ENCODE measurements at regions not wholly inside any gene's neighbourhood (a gene's known extent, or its start where the extent isn't known, plus 50 kb on each side); places are given as distances from the start of the nearest gene placed in this dataset.

DNA sequence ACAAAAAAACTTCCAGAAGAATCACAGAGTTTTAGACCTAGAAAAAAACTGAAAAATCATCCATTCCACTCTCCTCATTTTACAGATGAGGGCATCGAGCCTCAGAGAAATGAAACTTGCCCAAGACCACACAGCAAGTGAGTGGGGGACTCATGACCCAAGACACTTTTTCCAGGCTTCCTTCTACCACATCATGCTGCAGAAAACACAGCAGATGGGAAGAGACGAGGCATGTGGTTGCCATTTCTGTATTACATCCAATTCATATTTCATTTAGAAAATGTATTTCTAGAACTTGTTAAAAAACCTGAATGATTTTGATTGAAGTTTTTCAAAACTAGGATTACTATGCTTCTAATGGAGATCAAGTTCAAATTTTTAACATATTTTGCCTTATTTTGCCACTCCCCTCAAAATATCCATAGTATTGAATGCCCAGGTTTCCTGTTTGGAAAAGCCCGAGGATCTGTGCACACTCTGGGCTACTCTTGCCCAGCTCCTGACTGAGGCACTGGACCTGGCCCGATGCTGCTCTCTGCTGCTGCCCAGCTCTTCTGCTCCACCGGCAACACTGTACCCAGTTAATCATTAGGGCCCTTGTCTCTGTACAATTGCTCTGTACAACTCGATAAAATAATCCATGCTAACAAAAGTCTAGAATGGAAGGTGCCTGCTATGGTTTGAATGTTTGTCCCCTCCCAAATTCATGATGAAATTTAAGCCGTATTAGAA is 157.4 kb downstream of the EFNB2 start:
- no peaks in the 10 kb centered on the region for H3K9me3 ChIP-seq (ENCODE audit: low read length)
- POLR2A ChIA-PET (ENCODE audit: unreplicated experiment), result no interaction called here
- H3K4me1 ChIP-seq (ENCODE audit: insufficient read depth, low read length), result peaks cover 29% of the 10 kb centered on the region
- no TSS peak for BruUV-seq (replicated peaks)
- no peaks in the 10 kb centered on the region for H3K36me3 ChIP-seq (ENCODE audit: low read depth, low read length)
- H3K27ac ChIP-seq (ENCODE audit: low read length), result peak overlapping the region; percentile 38; the same call in 1 of the 2 replicates
- CTCF ChIA-PET, result no interaction called here
- no peak for DNase-seq
- TF ChIP-seq EZH2phosphoT487 (IDR thresholded peaks at IDR 0.05; ENCODE audit: borderline replicate concordance, low read length) (no peak), EZH2 (IDR thresholded peaks at IDR 0.05; ENCODE audit: low read length, unreplicated experiment) (no peak)
- TF ChIP-seq, protein P1, sequence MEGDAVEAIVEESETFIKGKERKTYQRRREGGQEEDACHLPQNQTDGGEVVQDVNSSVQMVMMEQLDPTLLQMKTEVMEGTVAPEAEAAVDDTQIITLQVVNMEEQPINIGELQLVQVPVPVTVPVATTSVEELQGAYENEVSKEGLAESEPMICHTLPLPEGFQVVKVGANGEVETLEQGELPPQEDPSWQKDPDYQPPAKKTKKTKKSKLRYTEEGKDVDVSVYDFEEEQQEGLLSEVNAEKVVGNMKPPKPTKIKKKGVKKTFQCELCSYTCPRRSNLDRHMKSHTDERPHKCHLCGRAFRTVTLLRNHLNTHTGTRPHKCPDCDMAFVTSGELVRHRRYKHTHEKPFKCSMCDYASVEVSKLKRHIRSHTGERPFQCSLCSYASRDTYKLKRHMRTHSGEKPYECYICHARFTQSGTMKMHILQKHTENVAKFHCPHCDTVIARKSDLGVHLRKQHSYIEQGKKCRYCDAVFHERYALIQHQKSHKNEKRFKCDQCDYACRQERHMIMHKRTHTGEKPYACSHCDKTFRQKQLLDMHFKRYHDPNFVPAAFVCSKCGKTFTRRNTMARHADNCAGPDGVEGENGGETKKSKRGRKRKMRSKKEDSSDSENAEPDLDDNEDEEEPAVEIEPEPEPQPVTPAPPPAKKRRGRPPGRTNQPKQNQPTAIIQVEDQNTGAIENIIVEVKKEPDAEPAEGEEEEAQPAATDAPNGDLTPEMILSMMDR (conservative IDR thresholded peaks at IDR 0.05; ENCODE audit: low read depth, low read length), result no peak
- no peak overlapping the region for H2AFZ ChIP-seq (ENCODE audit: low read length)
- H3F3A ChIP-seq (ENCODE audit: low read length, unreplicated experiment), result no peaks in the 10 kb centered on the region
- H3K9ac ChIP-seq (ENCODE audit: low read length), result no peak overlapping the region
- no peaks in the 10 kb centered on the region for H4K20me1 ChIP-seq (ENCODE audit: low read length)
- H3K9me2 ChIP-seq (replicated peaks; ENCODE audit: low read length), result no peaks in the 10 kb centered on the region
- H3K4me2 ChIP-seq (ENCODE audit: low read length), result no peak overlapping the region
- H3K79me2 ChIP-seq (ENCODE audit: low read length), result no peaks in the 10 kb centered on the region
- no peak overlapping the region for H3K4me3 ChIP-seq (ENCODE audit: low read length)
- intact Hi-C loops (cut with micrococcal nuclease), result loop anchor here (5.0 to 10.0 kb wide), 2 partner anchors 154 to 233 kb away; no protein-coding TSS in a partner anchor
- H3K27me3 ChIP-seq (ENCODE audit: low read length), result no peaks in the 10 kb centered on the region
- no peak for ATAC-seq

DNA sequence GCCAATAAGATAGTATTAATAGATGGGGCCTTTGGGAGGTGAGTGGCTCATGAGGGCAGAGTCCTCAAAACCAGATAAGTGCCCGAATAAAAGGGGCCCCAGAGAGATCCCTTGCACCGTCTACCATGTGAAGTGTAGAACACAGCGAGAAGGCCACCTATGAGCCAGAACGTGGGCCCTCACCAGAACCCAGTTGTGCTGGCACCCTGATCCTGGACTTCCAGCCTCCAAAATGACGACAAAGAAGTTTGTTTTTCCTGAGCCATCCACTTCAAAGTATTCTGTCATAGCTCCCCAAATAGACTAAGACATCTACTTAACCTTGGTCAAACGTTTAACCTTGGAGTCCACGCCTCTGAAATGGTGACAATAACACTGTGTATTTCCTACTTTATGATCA is 158.1 kb downstream of the EFNB2 start:
- Histone ChIP-seq H3K27me3 (ENCODE audit: low read length) (no peaks in the 10 kb centered on the region), H3K9me2 (replicated peaks; ENCODE audit: low read length) (no peaks in the 10 kb centered on the region), H3K4me1 (ENCODE audit: insufficient read depth, low read length) (peaks cover 29% of the 10 kb centered on the region), H3K36me3 (ENCODE audit: low read depth, low read length) (no peaks in the 10 kb centered on the region), H4K20me1 (ENCODE audit: low read length) (no peaks in the 10 kb centered on the region), H3F3A (ENCODE audit: low read length, unreplicated experiment) (no peaks in the 10 kb centered on the region), H2AFZ (ENCODE audit: low read length) (no peak overlapping the region), H3K4me3 (ENCODE audit: low read length) (no peak overlapping the region), H3K79me2 (ENCODE audit: low read length) (no peaks in the 10 kb centered on the region), H3K9me3 (ENCODE audit: low read length) (no peaks in the 10 kb centered on the region), H3K4me2 (ENCODE audit: low read length) (no peak overlapping the region), H3K27ac (ENCODE audit: low read length) (no peak overlapping the region), H3K9ac (ENCODE audit: low read length) (no peak overlapping the region)
- no peak for ATAC-seq
- intact Hi-C loops (cut with micrococcal nuclease), result loop anchor here (5.0 to 10.0 kb wide), 2 partner anchors 155 to 233 kb away; no protein-coding TSS in a partner anchor
- no peak for TF ChIP-seq EZH2 (IDR thresholded peaks at IDR 0.05; ENCODE audit: low read length, unreplicated experiment)
- no peak for TF ChIP-seq EZH2phosphoT487 (IDR thresholded peaks at IDR 0.05; ENCODE audit: borderline replicate concordance, low read length)
- TF ChIP-seq, protein P1 (conservative IDR thresholded peaks at IDR 0.05; ENCODE audit: low read depth, low read length), result no peak
- no TSS peak for BruUV-seq (replicated peaks)
- ChIA-PET CTCF (no interaction called here), POLR2A (ENCODE audit: unreplicated experiment) (no interaction called here)
- no peak for DNase-seq
